ENCODE measurements at regions not wholly inside any gene's neighbourhood (a gene's known extent, or its start where the extent isn't known, plus 50 kb on each side); places are given as distances from the start of the nearest gene placed in this dataset.

GRCh38 chr7:10802526-10802925 lies 171.1 kb upstream of the PHF14 start:
- TF ChIP-seq ZNF274 (IDR thresholded peaks at IDR 0.05; ENCODE audit: low read length) (no peak), ZNF274 (tag by site-specific recombination; IDR thresholded peaks at IDR 0.05; ENCODE audit: borderline replicate concordance) (no peak), ZNF391 (tag by site-specific recombination; IDR thresholded peaks at IDR 0.05; ENCODE audit: borderline replicate concordance, low read depth) (no peak), ZNF518A (tag by site-specific recombination; conservative IDR thresholded peaks at IDR 0.05; ENCODE audit: low read depth) (no peak), TCF7L2 (IDR thresholded peaks at IDR 0.05; ENCODE audit: borderline replicate concordance, low read depth, low read length) (no peak), ZNF501 (tag by site-specific recombination; IDR thresholded peaks at IDR 0.05) (no peak), CTCF (tag by site-specific recombination; IDR thresholded peaks at IDR 0.05) (no peak), REST (tag by site-specific recombination; IDR thresholded peaks at IDR 0.05) (no peak), ZNF561 (tag by site-specific recombination; IDR thresholded peaks at IDR 0.05; ENCODE audit: borderline replicate concordance) (no peak), ZBTB7A (tag by site-specific recombination; IDR thresholded peaks at IDR 0.05; ENCODE audit: low read depth) (no peak), ZSCAN23 (tag by site-specific recombination; IDR thresholded peaks at IDR 0.05) (no peak), TRIM28 (IDR thresholded peaks at IDR 0.05; ENCODE audit: borderline replicate concordance, low read length) (no peak), HOXA7 (CRISPR knock-in tag; IDR thresholded peaks at IDR 0.05; ENCODE audit: borderline replicate concordance) (no peak)

Data from HEK293 (cell line).